CD4-positive, CD25-positive, alpha-beta regulatory T cell (primary cell): ENCODE measurements at regions not wholly inside any gene's neighbourhood (a gene's known extent, or its start where the extent isn't known, plus 50 kb on each side); places are given as distances from the start of the nearest gene placed in this dataset.
"Not testable (repeated sequence)": the region's sequence is repeated elsewhere in the genome, so short reads cannot be mapped to it uniquely, and the experiment has no call there.

Experiments used
- ATAC-seq, 2 donors: fragments of 150-1000 bp; cut with Tn5 transposase; one replicate each; pipeline ENCODE4 v1.10.0; 2021; ENCODE audit warnings: low read depth in 2 of 2, moderate number of reproducible peaks in 2 of 2, moderate library complexity in 1 of 2
- DNase-seq, 3 donors: peaks; one replicate each; pipeline versions ENCODE4 v3.0.0 to v3.0.0-alpha.2; 2012 to 2022; ENCODE audit warnings: mixed read lengths in 1 of 3
- H3K27ac ChIP-seq: one replicate; pipeline ENCODE4 v1.7.0; 2013; ENCODE audit warnings: mild to moderate bottlenecking, low read length; ENCODE audit not compliant: insufficient read depth, poor library complexity, severe bottlenecking
- H3K27me3 ChIP-seq: one replicate; pipeline ENCODE4 v1.7.0; 2013; ENCODE audit warnings: low read length; ENCODE audit not compliant: control insufficient read depth, insufficient read depth
- H3K36me3 ChIP-seq: one replicate; pipeline ENCODE4 v1.7.0; 2013; ENCODE audit warnings: mild to moderate bottlenecking, low read length, moderate library complexity; ENCODE audit not compliant: control insufficient read depth, insufficient read depth
- H3K4me1 ChIP-seq: 2 replicates; pipeline ENCODE4 v1.7.0; 2013; ENCODE audit warnings: mild to moderate bottlenecking, low read length; ENCODE audit not compliant: insufficient read depth, control insufficient read depth, poor library complexity, severe bottlenecking
- H3K4me3 ChIP-seq: one replicate; pipeline ENCODE4 v1.7.0; 2013; ENCODE audit warnings: low read depth, mild to moderate bottlenecking, low read length, moderate library complexity
- H3K9me3 ChIP-seq, 2 experiments: 1 replicate in 1 of 2; 2 replicates in 1 of 2; pipeline ENCODE4 v1.7.0; 2013; ENCODE audit warnings: low read length in 2 of 2, mild to moderate bottlenecking in 1 of 2, moderate library complexity in 1 of 2; ENCODE audit not compliant: control insufficient read depth in 2 of 2
- H3K27ac Mint-ChIP-seq, 3 donors: one replicate each; pipeline ENCODE4 v1.8.0; 2020 to 2022; ENCODE audit warnings: mild to moderate bottlenecking in 3 of 3, mixed read lengths in 3 of 3, moderate library complexity in 2 of 3
- H3K27me3 Mint-ChIP-seq: one replicate; pipeline ENCODE4 v1.8.0; 2022; ENCODE audit warnings: mild to moderate bottlenecking, mixed read lengths
- H3K36me3 Mint-ChIP-seq: one replicate; pipeline ENCODE4 v1.8.0; 2020; ENCODE audit warnings: mixed read lengths
- H3K4me1 Mint-ChIP-seq, 4 donors: one replicate each; pipeline ENCODE4 v1.8.0; 2020 to 2022; ENCODE audit warnings: mixed read lengths in 4 of 4, mild to moderate bottlenecking in 1 of 4
- H3K4me3 Mint-ChIP-seq, 4 donors: one replicate each; pipeline ENCODE4 v1.8.0; 2020 to 2022; ENCODE audit warnings: mild to moderate bottlenecking in 4 of 4, mixed read lengths in 4 of 4, moderate library complexity in 3 of 4
- H3K9me3 Mint-ChIP-seq, 7 donors: one replicate each; pipeline ENCODE4 v1.8.0; 2020 to 2022; ENCODE audit warnings: mixed read lengths in 7 of 7, mild to moderate bottlenecking in 3 of 7, moderate library complexity in 2 of 7

DNA sequence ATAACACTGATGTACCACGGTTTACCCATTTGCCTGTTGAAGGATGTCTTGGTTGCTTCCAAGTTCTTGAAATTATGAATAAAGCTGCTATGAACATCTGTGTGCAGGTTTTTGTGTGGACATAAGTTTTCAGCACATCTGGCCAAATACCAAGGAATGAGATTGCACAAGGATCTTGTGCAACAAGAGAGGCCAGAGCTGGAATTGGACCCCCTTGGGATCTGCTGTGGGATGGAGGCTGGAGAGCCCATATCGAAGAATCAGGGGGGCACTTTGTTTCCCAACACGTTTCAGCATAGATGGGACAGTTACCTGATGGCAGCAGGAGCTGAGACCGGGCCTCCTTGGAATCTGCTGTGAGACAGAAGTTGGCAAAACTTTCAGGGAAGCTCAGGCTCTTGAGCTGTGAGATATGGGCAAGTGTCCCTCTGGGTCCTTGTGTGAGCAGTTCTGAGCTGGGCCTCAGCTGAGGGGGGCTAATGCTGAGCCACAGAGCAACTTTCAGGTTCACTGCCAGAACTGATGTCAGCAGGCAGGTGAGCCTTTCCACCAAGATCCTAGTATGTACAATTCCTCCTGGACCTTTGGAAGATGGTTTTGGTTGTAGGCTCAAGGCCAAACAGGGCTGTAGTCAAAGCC, 115.2 kb upstream of the RAB18 start:
- Mint-ChIP-seq H3K4me3 (no peak overlapping the region), H3K36me3 (no peaks in the 10 kb centered on the region), H3K27ac (no peak overlapping the region), H3K9me3 (peaks cover 0 to 2% (median 0%) of the 10 kb centered on the region in 7 donors), H3K4me1 (no peaks in the 10 kb centered on the region), H3K27me3 (peaks cover 16% of the 10 kb centered on the region)
- peaks cover 3% of the 10 kb centered on the region for H3K27me3 ChIP-seq
- no peaks in the 10 kb centered on the region for H3K4me1 ChIP-seq
- no peaks in the 10 kb centered on the region for H3K9me3 ChIP-seq
- H3K27ac ChIP-seq: no peak overlapping the region
- DNase-seq (no peak), ATAC-seq (no peak)
- H3K4me3 ChIP-seq: no peak overlapping the region
- no peaks in the 10 kb centered on the region for H3K36me3 ChIP-seq

DNA sequence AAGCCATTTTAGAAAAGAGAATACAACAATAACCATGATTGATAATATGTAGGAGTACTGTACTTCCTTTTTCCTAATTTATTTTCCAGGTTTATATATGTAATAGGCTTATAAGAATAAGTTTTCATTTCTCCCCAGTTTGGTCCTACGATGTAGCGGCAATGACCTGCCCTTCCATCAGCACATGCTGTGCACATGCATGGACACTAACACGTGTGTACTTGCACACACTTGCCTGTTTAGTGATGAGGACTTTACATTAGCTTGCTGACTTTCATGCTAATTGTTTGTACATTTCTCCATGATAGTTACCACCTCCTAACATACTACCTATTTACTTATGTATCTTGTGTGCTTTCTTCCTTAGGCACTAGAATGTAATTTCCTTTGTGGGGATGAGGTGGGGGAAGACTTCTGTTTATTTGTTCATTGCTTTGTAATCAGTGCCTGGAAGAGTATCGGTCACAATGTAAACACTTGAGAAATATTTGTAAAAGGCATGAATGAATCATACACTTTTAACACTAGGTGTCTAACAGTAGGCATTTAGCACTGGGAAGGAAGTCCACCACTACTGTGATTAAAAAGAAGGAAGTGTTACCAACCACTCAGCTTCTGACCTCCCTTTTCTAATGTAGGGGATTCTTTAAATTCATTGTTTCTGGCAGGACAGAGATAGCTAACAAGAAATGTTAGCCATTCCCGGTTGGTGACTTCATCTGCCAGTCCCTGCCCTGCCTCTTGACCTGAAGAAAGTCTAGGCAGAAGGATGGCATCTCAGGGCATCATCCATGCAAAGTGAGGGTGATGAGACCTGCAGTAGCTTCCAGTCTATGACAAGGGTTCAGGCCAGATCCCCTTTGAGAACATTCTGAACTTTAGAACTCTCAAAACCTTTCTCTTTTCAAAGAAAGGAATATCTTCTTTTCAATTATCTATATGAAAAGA, 120.2 kb upstream of the RAB18 start:
- Mint-ChIP-seq H3K27ac (no peak overlapping the region), H3K27me3 (peaks cover 28% of the 10 kb centered on the region), H3K4me3 (no peak overlapping the region), H3K9me3 (peaks cover 0 to 3% (median 0%) of the 10 kb centered on the region in 7 donors), H3K4me1 (no peaks in the 10 kb centered on the region), H3K36me3 (peaks cover 4% of the 10 kb centered on the region)
- Histone ChIP-seq H3K27ac (no peak overlapping the region), H3K36me3 (no peaks in the 10 kb centered on the region), H3K4me1 (no peaks in the 10 kb centered on the region), H3K9me3 (peaks cover 0 to 2% of the 10 kb centered on the region in 2 experiments), H3K4me3 (no peak overlapping the region), H3K27me3 (peaks cover 6% of the 10 kb centered on the region)
- DNase-seq: no peak
- no peak for ATAC-seq

DNA sequence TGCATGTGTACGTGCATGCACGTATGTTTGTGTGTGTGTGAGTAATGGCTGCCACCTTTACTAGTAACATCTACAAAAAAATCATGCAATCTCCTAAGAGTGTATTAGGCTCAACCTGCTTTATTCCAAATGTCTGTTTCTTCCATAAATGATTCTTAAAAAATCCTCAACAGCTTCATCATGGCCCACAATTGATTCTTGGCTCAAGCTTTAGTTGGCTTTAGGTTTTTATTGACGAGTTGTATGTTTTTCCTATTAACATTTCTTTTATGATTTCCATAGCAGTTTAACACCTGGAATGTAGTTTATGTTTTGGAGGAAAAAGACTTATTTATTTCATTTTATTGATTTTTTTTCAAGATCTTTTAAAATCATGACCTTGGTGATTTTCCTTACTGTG, 121.9 kb upstream of the RAB18 start:
- Mint-ChIP-seq H3K4me3 (no peak overlapping the region), H3K4me1 (no peaks in the 10 kb centered on the region), H3K27ac (no peak overlapping the region), H3K36me3 (peaks cover 4% of the 10 kb centered on the region), H3K9me3 (peaks cover 0 to 3% (median 0%) of the 10 kb centered on the region in 7 donors), H3K27me3 (peaks cover 28% of the 10 kb centered on the region)
- Histone ChIP-seq H3K4me3 (no peak overlapping the region), H3K27ac (no peak overlapping the region), H3K27me3 (peaks cover 6% of the 10 kb centered on the region), H3K4me1 (no peaks in the 10 kb centered on the region), H3K36me3 (no peaks in the 10 kb centered on the region), H3K9me3 (peaks cover 0 to 3% of the 10 kb centered on the region in 2 experiments)
- no peak for DNase-seq
- no peak for ATAC-seq

DNA sequence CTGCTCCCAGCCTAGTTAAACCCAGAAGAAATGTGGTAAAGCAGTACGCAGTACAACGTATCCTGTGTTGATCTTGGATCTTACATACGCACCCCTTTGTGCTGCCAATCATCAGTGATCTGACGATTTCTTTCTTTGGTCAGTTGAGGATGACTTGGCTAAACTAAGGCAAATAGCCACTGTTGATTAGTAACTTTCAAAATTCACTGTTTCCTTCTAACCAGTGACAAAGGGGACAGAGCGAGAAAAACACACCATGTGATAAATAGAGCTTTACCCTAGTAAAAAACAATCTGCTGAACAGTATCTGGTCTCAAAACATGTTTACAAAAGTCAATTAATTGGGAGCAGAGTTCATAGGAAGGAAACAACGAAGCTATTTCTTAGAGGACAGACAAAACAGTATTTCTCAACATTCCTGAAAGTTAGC, 123.2 kb upstream of the RAB18 start:
- no peak for DNase-seq
- H3K4me3 ChIP-seq: no peak overlapping the region
- Mint-ChIP-seq H3K4me3 (no peak overlapping the region), H3K27ac (no peak overlapping the region), H3K9me3 (peaks cover 0 to 3% (median 0%) of the 10 kb centered on the region in 7 donors), H3K27me3 (peaks cover 23% of the 10 kb centered on the region), H3K36me3 (peaks cover 4% of the 10 kb centered on the region), H3K4me1 (no peaks in the 10 kb centered on the region)
- H3K9me3 ChIP-seq: peaks cover 0 to 3% of the 10 kb centered on the region in 2 experiments
- H3K27ac ChIP-seq: no peak overlapping the region
- H3K4me1 ChIP-seq: no peaks in the 10 kb centered on the region
- peaks cover 8% of the 10 kb centered on the region for H3K27me3 ChIP-seq
- ATAC-seq: no peak
- H3K36me3 ChIP-seq: no peaks in the 10 kb centered on the region

DNA sequence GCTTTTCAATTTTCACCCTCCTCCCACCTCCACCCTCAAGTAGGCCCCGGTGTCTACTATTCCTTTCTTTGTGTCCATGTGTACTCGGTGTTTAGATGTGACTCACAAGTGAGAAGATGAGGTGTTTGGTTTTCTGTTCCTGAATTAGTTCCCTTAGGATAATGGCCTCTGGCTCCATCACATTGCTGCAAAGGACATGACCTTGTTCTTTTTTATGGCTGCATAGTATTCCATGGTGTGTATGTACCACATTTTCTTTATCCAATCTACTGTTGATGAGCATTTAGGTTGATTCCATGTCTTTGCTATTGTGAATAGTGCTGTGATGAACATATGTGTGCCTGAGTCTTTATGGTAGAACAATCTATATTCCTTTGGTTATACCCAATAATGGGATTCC, 125.1 kb upstream of the RAB18 start:
- not testable (repeated sequence) for H3K36me3 Mint-ChIP-seq, H3K4me3 Mint-ChIP-seq, H3K4me1 Mint-ChIP-seq, H3K27ac Mint-ChIP-seq, H3K4me1 ChIP-seq, H3K9me3 Mint-ChIP-seq, H3K9me3 ChIP-seq, H3K27ac ChIP-seq, H3K27me3 ChIP-seq, H3K4me3 ChIP-seq, ATAC-seq, DNase-seq, H3K36me3 ChIP-seq
- peaks cover 14% of the 10 kb centered on the region for H3K27me3 Mint-ChIP-seq

DNA sequence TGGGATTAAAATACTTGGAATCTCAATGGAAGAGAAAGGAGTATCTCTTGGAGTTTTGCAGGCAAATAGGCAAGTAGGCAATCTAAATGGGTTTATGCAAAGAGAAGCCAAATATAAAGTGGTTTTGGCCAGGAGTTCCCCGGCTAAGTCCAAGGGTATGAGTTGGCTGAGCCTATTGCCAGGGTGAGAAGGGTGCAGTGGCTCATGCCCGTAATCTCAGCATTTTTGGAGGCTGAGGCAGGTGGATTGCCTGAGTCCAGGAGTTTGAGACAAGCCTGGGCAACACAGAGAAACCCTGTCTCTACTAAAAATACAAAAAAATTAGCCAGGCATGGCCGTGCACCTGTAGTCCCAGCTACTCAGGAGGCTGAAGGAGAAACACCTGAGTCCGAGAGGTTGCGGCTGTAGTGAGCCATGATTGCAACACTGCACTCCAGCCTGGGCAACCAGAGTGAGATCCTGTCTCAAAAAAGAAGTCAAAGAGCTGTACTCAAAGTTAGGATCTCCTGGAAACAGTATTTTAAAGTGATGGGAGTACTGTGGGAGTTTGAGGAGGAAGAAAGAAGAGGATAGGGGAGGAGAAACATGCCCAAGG, 130.4 kb upstream of the RAB18 start:
- DNase-seq (no peak), ATAC-seq (no peak)
- Histone ChIP-seq H3K27me3 (peaks cover 5% of the 10 kb centered on the region), H3K27ac (no peak overlapping the region), H3K4me3 (no peak overlapping the region), H3K4me1 (no peaks in the 10 kb centered on the region), H3K9me3 (no peaks in the 10 kb centered on the region), H3K36me3 (no peaks in the 10 kb centered on the region)
- H3K4me1 Mint-ChIP-seq: no peaks in the 10 kb centered on the region
- no peak overlapping the region for H3K27ac Mint-ChIP-seq
- H3K36me3 Mint-ChIP-seq: no peaks in the 10 kb centered on the region
- H3K27me3 Mint-ChIP-seq: no peaks in the 10 kb centered on the region
- H3K4me3 Mint-ChIP-seq: no peak overlapping the region
- H3K9me3 Mint-ChIP-seq: no peaks in the 10 kb centered on the region

DNA sequence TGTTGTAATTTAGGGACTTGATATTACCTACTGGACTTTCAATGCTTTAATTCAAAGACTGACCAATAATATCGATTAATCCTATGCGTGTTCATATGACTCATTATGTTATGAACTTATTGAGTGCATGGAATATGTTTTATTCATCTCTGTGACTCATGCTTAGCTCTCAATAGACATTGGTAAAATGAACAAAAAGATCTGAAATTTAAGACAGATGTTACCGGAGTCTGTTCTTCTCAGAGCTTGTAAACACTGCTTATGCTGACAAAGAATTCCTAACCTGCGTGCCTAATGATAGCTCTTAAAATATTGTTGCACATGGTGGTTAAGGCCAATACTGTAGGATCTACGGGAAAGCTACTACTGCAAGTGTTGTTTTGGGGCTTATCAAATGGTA, 131.5 kb upstream of the ACBD5 start:
- no peaks in the 10 kb centered on the region for H3K4me1 Mint-ChIP-seq
- Histone ChIP-seq H3K27me3 (peaks cover 3% of the 10 kb centered on the region), H3K36me3 (no peaks in the 10 kb centered on the region), H3K9me3 (no peaks in the 10 kb centered on the region), H3K4me1 (no peaks in the 10 kb centered on the region), H3K27ac (no peak overlapping the region), H3K4me3 (no peak overlapping the region)
- no peak for ATAC-seq
- no peak overlapping the region for H3K4me3 Mint-ChIP-seq
- no peaks in the 10 kb centered on the region for H3K9me3 Mint-ChIP-seq
- H3K36me3 Mint-ChIP-seq: no peaks in the 10 kb centered on the region
- no peak overlapping the region for H3K27ac Mint-ChIP-seq
- peaks cover under 1% of the 10 kb centered on the region for H3K27me3 Mint-ChIP-seq
- DNase-seq: no peak
